Liver (tissue), 8 donors: ENCODE measurements at regions not wholly inside any gene's neighbourhood (a gene's known extent, or its start where the extent isn't known, plus 50 kb on each side); places are given as distances from the start of the nearest gene placed in this dataset.

ENCODE experiments used
- DNase-seq: peaks from one replicate; pipeline ENCODE4 v3.0.0-alpha.2; 2017; ENCODE audit warnings: low spot score
- H3K27ac ChIP-seq, 2 donors: one replicate each; pipeline ENCODE4 v1.7.0; 2013; ENCODE audit warnings: inconsistent platforms in 2 of 2, low read length in 2 of 2, control low read depth in 1 of 2, low read depth in 1 of 2, mild to moderate bottlenecking in 1 of 2
- H3K27me3 ChIP-seq, 4 donors: one replicate each; pipeline versions ENCODE4 v1.6.1 to v1.7.0; 2013; ENCODE audit warnings: low read length in 3 of 4, inconsistent platforms in 1 of 4, mild to moderate bottlenecking in 1 of 4, moderate library complexity in 1 of 4; ENCODE audit not compliant: control insufficient read depth in 4 of 4, insufficient read depth in 4 of 4
- H3K36me3 ChIP-seq, 4 donors: one replicate each; pipeline versions ENCODE4 v1.6.1 to v1.7.0; 2013; ENCODE audit warnings: low read length in 3 of 4, mild to moderate bottlenecking in 3 of 4, low read depth in 1 of 4, moderate library complexity in 1 of 4; ENCODE audit not compliant: control insufficient read depth in 4 of 4, insufficient read depth in 3 of 4
- H3K4me1 ChIP-seq, 4 donors: one replicate each; pipeline versions ENCODE4 v1.6.1 to v1.7.0; 2013; ENCODE audit warnings: low read length in 3 of 4, mild to moderate bottlenecking in 3 of 4, moderate library complexity in 1 of 4; ENCODE audit not compliant: control insufficient read depth in 4 of 4, insufficient read depth in 4 of 4
- H3K4me3 ChIP-seq, 3 donors: one replicate each; pipeline versions ENCODE4 v1.6.1 to v1.7.0; 2013; ENCODE audit warnings: low read length in 3 of 3, control low read depth in 1 of 3, low read depth in 1 of 3, mild to moderate bottlenecking in 1 of 3
- H3K9ac ChIP-seq, 2 donors: one replicate each; pipeline ENCODE4 v1.7.0; 2013; ENCODE audit warnings: low read length in 2 of 2, mild to moderate bottlenecking in 2 of 2, moderate library complexity in 2 of 2, control low read depth in 1 of 2, low read depth in 1 of 2
- H3K9me3 ChIP-seq, 4 donors: one replicate each; pipeline versions ENCODE4 v1.6.1 to v1.7.0; 2013; ENCODE audit warnings: low read length in 3 of 4; ENCODE audit not compliant: control insufficient read depth in 4 of 4
- ATF3 ChIP-seq: IDR thresholded peaks from 2 replicates; pipeline ENCODE4 v1.6.1; 2016; ENCODE audit warnings: antibody characterized with exemption
- CTCF ChIP-seq: fragments of 150-350 bp; IDR thresholded peaks from 2 replicates; pipeline ENCODE4 v1.5.1; 2017; ENCODE audit warnings: improper control_type of control experiment, low read depth, low read length; ENCODE audit not compliant: missing input control
- EGR1 ChIP-seq, 2 donors: IDR thresholded peaks; 2 replicates each; pipeline ENCODE4 v1.6.1; 2016 to 2018; ENCODE audit warnings: antibody characterized with exemption in 2 of 2, low read depth in 2 of 2
- FOXA1 ChIP-seq: IDR thresholded peaks from 2 replicates; pipeline ENCODE4 v1.6.1; 2016; ENCODE audit warnings: antibody characterized with exemption
- FOXA2 ChIP-seq: IDR thresholded peaks from 2 replicates; pipeline ENCODE4 v1.6.1; 2016; ENCODE audit warnings: antibody characterized with exemption
- GABPA ChIP-seq, 2 donors: IDR thresholded peaks in 1 of 2; conservative IDR thresholded peaks in 1 of 2; 2 replicates each; pipeline ENCODE4 v1.6.1; 2016; ENCODE audit warnings: antibody characterized with exemption in 2 of 2, mild to moderate bottlenecking in 1 of 2, moderate library complexity in 1 of 2
- HNF4A ChIP-seq, 2 donors: conservative IDR thresholded peaks; 2 replicates each; pipeline ENCODE4 v1.6.1; 2016; ENCODE audit warnings: antibody characterized with exemption in 2 of 2, mild to moderate bottlenecking in 2 of 2
- HNF4G ChIP-seq: IDR thresholded peaks from 2 replicates; pipeline ENCODE4 v1.6.1; 2016; ENCODE audit warnings: antibody characterized with exemption
- JUND ChIP-seq, 2 donors: IDR thresholded peaks; 2 replicates each; pipeline ENCODE4 v1.6.1; 2016; ENCODE audit warnings: antibody characterized with exemption in 2 of 2
- NR2F2 ChIP-seq: IDR thresholded peaks from 2 replicates; pipeline ENCODE4 v1.6.1; 2016; ENCODE audit warnings: antibody characterized with exemption
- RAD21 ChIP-seq, 2 donors: IDR thresholded peaks; 2 replicates each; pipeline ENCODE4 v1.6.1; 2016; ENCODE audit warnings: antibody characterized with exemption in 2 of 2, mild to moderate bottlenecking in 2 of 2
- REST ChIP-seq: IDR thresholded peaks from 2 replicates; pipeline ENCODE4 v1.6.1; 2016; ENCODE audit warnings: antibody characterized with exemption, mild to moderate bottlenecking
- RXRA ChIP-seq, 2 donors: IDR thresholded peaks; 2 replicates each; pipeline ENCODE4 v1.6.1; 2017 to 2018; ENCODE audit warnings: antibody characterized with exemption in 2 of 2, mild to moderate bottlenecking in 1 of 2
- SP1 ChIP-seq: IDR thresholded peaks from 2 replicates; pipeline ENCODE4 v1.6.1; 2018; ENCODE audit warnings: antibody characterized with exemption, mild to moderate bottlenecking
- TAF1 ChIP-seq: conservative IDR thresholded peaks from 2 replicates; pipeline ENCODE4 v1.6.1; 2016; ENCODE audit warnings: antibody characterized with exemption, mild to moderate bottlenecking
- YY1 ChIP-seq: IDR thresholded peaks from 2 replicates; pipeline ENCODE4 v1.6.1; 2016; ENCODE audit warnings: antibody characterized with exemption, mild to moderate bottlenecking
- WGBS: extraction: QIAGEN DNeasy Blood & Tissue Kit; methylation state at CpG from one replicate; pipeline ENCODE4 v1.1.7; 2013; 5-methylcytosine and 5-hydroxymethylcytosine counted together
- TF ChIP-seq, protein P1 (sequence below): IDR thresholded peaks from 2 replicates; pipeline ENCODE4 v1.6.1; 2016; ENCODE audit warnings: antibody characterized with exemption
- TF ChIP-seq, protein P2 (sequence below): IDR thresholded peaks from 2 replicates; pipeline ENCODE4 v1.6.1; 2016; ENCODE audit warnings: antibody characterized with exemption
- donor health status: healthy.
- donor health status: healthy.
- donor health status: healthy.
- donor health status: healthy.
- donor health status: healthy.

DNA sequence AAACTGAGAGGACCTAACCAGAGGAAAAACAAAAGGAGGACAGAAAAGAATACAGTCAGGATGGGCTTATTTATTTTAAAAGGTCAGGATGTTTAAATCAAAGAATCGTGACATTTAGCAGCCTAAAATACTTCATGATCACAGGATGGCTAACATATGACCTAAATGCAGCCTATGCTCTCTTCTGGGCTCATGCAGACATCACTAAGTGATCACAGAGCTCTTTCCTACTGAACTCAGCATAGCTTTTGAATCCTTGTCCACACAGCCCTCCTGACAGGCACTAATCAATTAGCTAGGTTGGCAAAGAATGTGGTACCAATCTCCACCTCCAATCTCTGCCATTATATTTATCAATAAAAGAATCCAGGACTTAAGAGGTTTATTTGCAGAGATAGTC is 60.1 kb upstream of the PHF21A start:
- H3K4me1 ChIP-seq = no peaks in the 10 kb centered on the region
- no peak overlapping the region for H3K27ac ChIP-seq
- TF ChIP-seq FOXA2 = no peak
- TF ChIP-seq, protein P1, sequence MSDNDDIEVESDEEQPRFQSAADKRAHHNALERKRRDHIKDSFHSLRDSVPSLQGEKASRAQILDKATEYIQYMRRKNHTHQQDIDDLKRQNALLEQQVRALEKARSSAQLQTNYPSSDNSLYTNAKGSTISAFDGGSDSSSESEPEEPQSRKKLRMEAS = no peak
- TF ChIP-seq EGR1 (IDR thresholded peaks at IDR 0.05; ENCODE audit: low read depth in 2 of 2) = no peak
- no peak for TF ChIP-seq JUND (IDR thresholded peaks at IDR 0.05)
- no peak for TF ChIP-seq YY1
- TF ChIP-seq GABPA (IDR thresholded peaks at IDR 0.05 in 1 of 2, conservative IDR thresholded peaks at IDR 0.05 in 1 of 2) = no peak
- TF ChIP-seq, protein P2, sequence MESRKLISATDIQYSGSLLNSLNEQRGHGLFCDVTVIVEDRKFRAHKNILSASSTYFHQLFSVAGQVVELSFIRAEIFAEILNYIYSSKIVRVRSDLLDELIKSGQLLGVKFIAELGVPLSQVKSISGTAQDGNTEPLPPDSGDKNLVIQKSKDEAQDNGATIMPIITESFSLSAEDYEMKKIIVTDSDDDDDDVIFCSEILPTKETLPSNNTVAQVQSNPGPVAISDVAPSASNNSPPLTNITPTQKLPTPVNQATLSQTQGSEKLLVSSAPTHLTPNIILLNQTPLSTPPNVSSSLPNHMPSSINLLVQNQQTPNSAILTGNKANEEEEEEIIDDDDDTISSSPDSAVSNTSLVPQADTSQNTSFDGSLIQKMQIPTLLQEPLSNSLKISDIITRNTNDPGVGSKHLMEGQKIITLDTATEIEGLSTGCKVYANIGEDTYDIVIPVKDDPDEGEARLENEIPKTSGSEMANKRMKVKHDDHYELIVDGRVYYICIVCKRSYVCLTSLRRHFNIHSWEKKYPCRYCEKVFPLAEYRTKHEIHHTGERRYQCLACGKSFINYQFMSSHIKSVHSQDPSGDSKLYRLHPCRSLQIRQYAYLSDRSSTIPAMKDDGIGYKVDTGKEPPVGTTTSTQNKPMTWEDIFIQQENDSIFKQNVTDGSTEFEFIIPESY = no peak
- no peak for TF ChIP-seq CTCF
- TF ChIP-seq RXRA (IDR thresholded peaks at IDR 0.05) = no peak
- no peak for TF ChIP-seq TAF1
- H3K4me3 ChIP-seq = no peak overlapping the region
- H3K9ac ChIP-seq = no peak overlapping the region
- 65% methylated on average over 1 of the region's 1 CpG for WGBS
- H3K27me3 ChIP-seq = peaks cover 0 to 22% (median 4%) of the 10 kb centered on the region in 4 donors
- H3K9me3 ChIP-seq = peaks cover 0 to 4% (median 0%) of the 10 kb centered on the region in 4 donors
- no peak for DNase-seq
- H3K36me3 ChIP-seq = no peaks in the 10 kb centered on the region

GRCh38 chr11:46180736-46181135 is 59.5 kb upstream of the PHF21A start:
- Histone ChIP-seq H3K9me3 (peaks cover 0 to 4% (median 0%) of the 10 kb centered on the region in 4 donors), H3K27me3 (peaks cover 0 to 24% (median 5%) of the 10 kb centered on the region in 4 donors), H3K4me1 (no peaks in the 10 kb centered on the region), H3K9ac (no peak overlapping the region), H3K36me3 (no peaks in the 10 kb centered on the region), H3K4me3 (no peak overlapping the region), H3K27ac (no peak overlapping the region)
- DNase-seq = no peak
- WGBS = 87% methylated on average over 4 of the region's 4 CpGs
- TF ChIP-seq, protein P2 = no peak
- no peak for TF ChIP-seq YY1
- TF ChIP-seq HNF4A (conservative IDR thresholded peaks at IDR 0.05) = no peak
- TF ChIP-seq REST = no peak
- TF ChIP-seq CTCF = no peak
- TF ChIP-seq GABPA (IDR thresholded peaks at IDR 0.05 in 1 of 2, conservative IDR thresholded peaks at IDR 0.05 in 1 of 2) = no peak
- TF ChIP-seq, protein P1 = no peak
- TF ChIP-seq JUND (IDR thresholded peaks at IDR 0.05) = no peak
- no peak for TF ChIP-seq FOXA1
- no peak for TF ChIP-seq HNF4G
- TF ChIP-seq FOXA2 = no peak
- no peak for TF ChIP-seq TAF1
- no peak for TF ChIP-seq RAD21 (IDR thresholded peaks at IDR 0.05)
- no peak for TF ChIP-seq EGR1 (IDR thresholded peaks at IDR 0.05; ENCODE audit: low read depth in 2 of 2)
- no peak for TF ChIP-seq RXRA (IDR thresholded peaks at IDR 0.05)
- TF ChIP-seq SP1 = no peak
- TF ChIP-seq NR2F2 = no peak
- no peak for TF ChIP-seq ATF3
